Activated B cell treated with CpG ODN at 0.5 μM for 24 hours (primary cell): ENCODE measurements at regions not wholly inside any gene's neighbourhood (a gene's known extent, or its start where the extent isn't known, plus 50 kb on each side); places are given as distances from the start of the nearest gene placed in this dataset.
"Not testable (repeated sequence)": the region's sequence is repeated elsewhere in the genome, so short reads cannot be mapped to it uniquely, and the experiment has no call there.

Experiments
- ATAC-seq: fragments of 200-7000 bp; cut with Tn5 transposase; one replicate; pipeline ENCODE4 v1.10.0; 2021; ENCODE audit warnings: low read depth, mild to moderate bottlenecking, moderate library complexity
- CTCF ChIA-PET: fragments of 350-600 bp; sonication (Branson Sonifier 250); formaldehyde crosslinking; loops from one replicate; lab custom pipeline; 2021; ENCODE audit warnings: antibody characterized with exemption; lab: Charles Lee
- POLR2A ChIA-PET: fragments of 350-600 bp; sonication (Branson Sonifier 250); formaldehyde crosslinking; loops from one replicate; lab custom pipeline; 2021; ENCODE audit warnings: antibody characterized with exemption; lab: Charles Lee
- DNase-seq: peaks from one replicate; pipeline ENCODE4 v3.0.0; 2022
- H3K27ac Mint-ChIP-seq: one replicate; pipeline ENCODE4 v1.8.0; 2020; ENCODE audit warnings: mixed read lengths
- H3K27me3 Mint-ChIP-seq: one replicate; pipeline ENCODE4 v1.8.0; 2021; ENCODE audit warnings: mixed read lengths
- H3K36me3 Mint-ChIP-seq: one replicate; pipeline ENCODE4 v1.8.0; 2021; ENCODE audit warnings: low read depth, mixed read lengths
- H3K4me1 Mint-ChIP-seq: one replicate; pipeline ENCODE4 v1.8.0; 2021; ENCODE audit warnings: mixed read lengths
- H3K4me3 Mint-ChIP-seq: one replicate; pipeline ENCODE4 v1.8.0; 2020; ENCODE audit warnings: mild to moderate bottlenecking, mixed read lengths
- H3K9me3 Mint-ChIP-seq: one replicate; pipeline ENCODE4 v1.8.0; 2020; ENCODE audit warnings: mixed read lengths
- CTCF ChIP-seq: fragments of 200-600 bp; IDR thresholded peaks from one replicate; pipeline ENCODE4 v1.8.0; 2022; ENCODE audit warnings: antibody characterized with exemption, mild to moderate bottlenecking
- intact Hi-C: fragments of 100-400 bp; cut with micrococcal nuclease; formaldehyde crosslinking; loops from one replicate; pipeline ENCODE4 v1.15.1; 2024

- Mint-ChIP-seq H3K27me3 (no peaks in the 10 kb centered on the region), H3K36me3 (peaks cover 8% of the 10 kb centered on the region), H3K4me1 (peaks cover 76% of the 10 kb centered on the region), H3K9me3 (no peaks in the 10 kb centered on the region), H3K4me3 (peak overlapping the region; percentile 79), H3K27ac (peak overlapping the region; percentile 97)
- ChIA-PET CTCF (interaction anchor here (1.2 to 1.3 kb wide), 2 partner anchors 20 to 235 kb away, joined by 3 read pairs; partner anchors contain the start of gene SIPA1L1), POLR2A (interaction anchor here (0.6 to 2.1 kb wide), 6 partner anchors 8 to 913 kb away, joined by 3 to 13 read pairs (median 5); no protein-coding TSS in a partner anchor)
- intact Hi-C loops = loop anchor here (1.0 to 2.0 kb wide), 7 partner anchors 10 to 236 kb away; partner anchors contain the start of gene SIPA1L1
- peak; percentile 94 for ATAC-seq
- no peak for TF ChIP-seq CTCF
- no peak for DNase-seq
These were observed 376.3 kb upstream of the RGS6 start for GRCh38 chr14:71555654-71556559.

- no peak for TF ChIP-seq CTCF
- intact Hi-C loops = no loop called here
- Mint-ChIP-seq H3K36me3 (peaks cover 8% of the 10 kb centered on the region), H3K4me3 (no peak overlapping the region), H3K4me1 (peaks cover 68% of the 10 kb centered on the region), H3K27me3 (no peaks in the 10 kb centered on the region), H3K27ac (peak overlapping the region; percentile 97), H3K9me3 (no peaks in the 10 kb centered on the region)
- POLR2A ChIA-PET = interaction anchor here (0.5 to 2.1 kb wide), 3 partner anchors 10 to 235 kb away, joined by 3 to 13 read pairs (median 8); no protein-coding TSS in a partner anchor
- DNase-seq = no peak
- CTCF ChIA-PET = no interaction called here
- no peak for ATAC-seq
These were observed 375.5 kb upstream of the RGS6 start for GRCh38 chr14:71556730-71557129.

GRCh38 chr14:71557351-71557750 is 374.9 kb upstream of the RGS6 start:
- Mint-ChIP-seq H3K27me3 (no peaks in the 10 kb centered on the region), H3K4me1 (peaks cover 66% of the 10 kb centered on the region), H3K36me3 (peaks cover 8% of the 10 kb centered on the region), H3K9me3 (no peaks in the 10 kb centered on the region), H3K27ac (peak overlapping the region; percentile 97), H3K4me3 (no peak overlapping the region)
- ATAC-seq (no peak), DNase-seq (no peak)
- POLR2A ChIA-PET = interaction anchor here (0.5 kb wide), 1 partner anchor 27 kb away, joined by 3 read pairs; no protein-coding TSS in a partner anchor
- intact Hi-C loops = no loop called here
- CTCF ChIA-PET = no interaction called here
- no peak for TF ChIP-seq CTCF

GRCh38 chr14:71558943-71559342 is 373.3 kb upstream of the RGS6 start:
- H3K4me1 Mint-ChIP-seq = peaks cover 56% of the 10 kb centered on the region
- CTCF ChIA-PET = not testable (repeated sequence)

GRCh38 chr14:71560751-71561150 is 371.5 kb upstream of the RGS6 start:
- H3K4me3 Mint-ChIP-seq = no peak overlapping the region
- H3K9me3 Mint-ChIP-seq = no peaks in the 10 kb centered on the region
- H3K27me3 Mint-ChIP-seq = no peaks in the 10 kb centered on the region
- peaks cover 45% of the 10 kb centered on the region for H3K4me1 Mint-ChIP-seq
- peaks cover 5% of the 10 kb centered on the region for H3K36me3 Mint-ChIP-seq
- ChIA-PET CTCF (no interaction called here), POLR2A (no interaction called here)
- no peak for ATAC-seq
- no peak overlapping the region for H3K27ac Mint-ChIP-seq
- TF ChIP-seq CTCF = no peak
- intact Hi-C loops = no loop called here
- no peak for DNase-seq

More at GRCh38 chr14:71558943-71559342, 373.3 kb upstream of the RGS6 start:
- H3K9me3 Mint-ChIP-seq, H3K27ac Mint-ChIP-seq, ATAC-seq, DNase-seq, H3K4me3 Mint-ChIP-seq, intact Hi-C loops, H3K27me3 Mint-ChIP-seq, H3K36me3 Mint-ChIP-seq: not testable (repeated sequence)
- POLR2A ChIA-PET = interaction anchor here (0.6 kb wide), 1 partner anchor 155 kb away, joined by 8 read pairs; no protein-coding TSS in a partner anchor
